ENCODE measurements at regions not wholly inside any gene's neighbourhood (a gene's known extent, or its start where the extent isn't known, plus 50 kb on each side); places are given as distances from the start of the nearest gene placed in this dataset.

- DNase-seq = no peak
These were observed 217.3 kb downstream of the C12orf75 start for GRCh38 chr12:105547786-105548185.

GRCh38 chr12:105548626-105549025, 218.1 kb downstream of the C12orf75 start:
- DNase-seq = no peak

- DNase-seq = no peak
These were observed 221.6 kb downstream of the C12orf75 start for GRCh38 chr12:105552056-105552455.

GRCh38 chr12:105554223-105554678, 223.8 kb downstream of the C12orf75 start:
- DNase-seq = no peak

GRCh38 chr12:105554856-105555255, 224.4 kb downstream of the C12orf75 start:
- no peak for DNase-seq

GRCh38 chr12:105555556-105556295, 225.2 kb downstream of the C12orf75 start:
- peak; percentile 51 to 66 for DNase-seq

GRCh38 chr12:105559310-105559709, 228.8 kb downstream of the C12orf75 start:
- no peak for DNase-seq

- no peak for DNase-seq
These were observed 231.2 kb downstream of the C12orf75 start for GRCh38 chr12:105561546-105562198.

GRCh38 chr12:105562199-105562971, 231.9 kb downstream of the C12orf75 start:
- DNase-seq = peak; percentile 82 to 84

GRCh38 chr12:105567061-105567460, 236.6 kb downstream of the C12orf75 start:
- DNase-seq = no peak

- DNase-seq = no peak
These were observed 239.4 kb downstream of the C12orf75 start for GRCh38 chr12:105569886-105570285.

- peak; percentile 59 to 63 for DNase-seq
These were observed 240.5 kb downstream of the C12orf75 start for GRCh38 chr12:105570944-105571343.

GRCh38 chr12:105573574-105573973, 243.1 kb downstream of the C12orf75 start:
- DNase-seq = no peak

GRCh38 chr12:105574056-105574715, 243.7 kb downstream of the C12orf75 start:
- DNase-seq = no peak

- DNase-seq = no peak
These were observed 244.7 kb downstream of the C12orf75 start for GRCh38 chr12:105575235-105575634.

- DNase-seq = no peak
These were observed 245.8 kb downstream of the C12orf75 start for GRCh38 chr12:105576261-105576660.

GRCh38 chr12:105580821-105581352, 250.4 kb downstream of the C12orf75 start:
- DNase-seq = no peak

- DNase-seq = no peak
These were observed 250.9 kb downstream of the C12orf75 start for GRCh38 chr12:105581420-105581819.

GRCh38 chr12:105585107-105585506, 254.6 kb downstream of the C12orf75 start:
- no peak for DNase-seq

- DNase-seq = no peak
These were observed 256.7 kb downstream of the C12orf75 start for GRCh38 chr12:105587237-105587636.

GRCh38 chr12:105588106-105588505, 257.6 kb downstream of the C12orf75 start:
- DNase-seq = no peak

- no peak for DNase-seq
These were observed 260.1 kb downstream of the C12orf75 start for GRCh38 chr12:105590571-105590970.

GRCh38 chr12:105595440-105595839, 264.9 kb downstream of the C12orf75 start:
- DNase-seq = no peak
